ENCODE measurements at regions not wholly inside any gene's neighbourhood (a gene's known extent, or its start where the extent isn't known, plus 50 kb on each side); places are given as distances from the start of the nearest gene placed in this dataset.

GRCh38 chr10:29916669-29917068 is 142.7 kb downstream of the JCAD start:
- POLR2A ChIA-PET = no interaction called here
- CTCF ChIA-PET = no interaction called here

GRCh38 chr10:29914986-29915785 is 144.2 kb downstream of the JCAD start:
- CTCF ChIA-PET = interaction anchor here (1.5 kb wide), 1 partner anchor 11 kb away, joined by 8 read pairs; no protein-coding TSS in a partner anchor
- TF ChIP-seq, protein P1, sequence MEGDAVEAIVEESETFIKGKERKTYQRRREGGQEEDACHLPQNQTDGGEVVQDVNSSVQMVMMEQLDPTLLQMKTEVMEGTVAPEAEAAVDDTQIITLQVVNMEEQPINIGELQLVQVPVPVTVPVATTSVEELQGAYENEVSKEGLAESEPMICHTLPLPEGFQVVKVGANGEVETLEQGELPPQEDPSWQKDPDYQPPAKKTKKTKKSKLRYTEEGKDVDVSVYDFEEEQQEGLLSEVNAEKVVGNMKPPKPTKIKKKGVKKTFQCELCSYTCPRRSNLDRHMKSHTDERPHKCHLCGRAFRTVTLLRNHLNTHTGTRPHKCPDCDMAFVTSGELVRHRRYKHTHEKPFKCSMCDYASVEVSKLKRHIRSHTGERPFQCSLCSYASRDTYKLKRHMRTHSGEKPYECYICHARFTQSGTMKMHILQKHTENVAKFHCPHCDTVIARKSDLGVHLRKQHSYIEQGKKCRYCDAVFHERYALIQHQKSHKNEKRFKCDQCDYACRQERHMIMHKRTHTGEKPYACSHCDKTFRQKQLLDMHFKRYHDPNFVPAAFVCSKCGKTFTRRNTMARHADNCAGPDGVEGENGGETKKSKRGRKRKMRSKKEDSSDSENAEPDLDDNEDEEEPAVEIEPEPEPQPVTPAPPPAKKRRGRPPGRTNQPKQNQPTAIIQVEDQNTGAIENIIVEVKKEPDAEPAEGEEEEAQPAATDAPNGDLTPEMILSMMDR (IDR thresholded peaks at IDR 0.05; ENCODE audit: insufficient read depth, low read depth, low read length) = no peak
- POLR2A ChIA-PET = interaction anchor here (0.7 kb wide), 1 partner anchor 469 kb away, joined by 5 read pairs; no protein-coding TSS in a partner anchor
- peaks cover 17% of the 10 kb centered on the region for H3K27me3 ChIP-seq (ENCODE audit: control insufficient read depth, insufficient read depth, low read length)
- H3K4me3 ChIP-seq (ENCODE audit: low read depth, low read length) = no peak overlapping the region
- no peaks in the 10 kb centered on the region for H3K36me3 ChIP-seq (ENCODE audit: control insufficient read depth, insufficient read depth, low read length)
- no peak for DNase-seq (ENCODE audit: low read depth)

More at GRCh38 chr10:29916669-29917068, 142.7 kb downstream of the JCAD start:
- no peak overlapping the region for H3K4me3 ChIP-seq (ENCODE audit: low read depth, low read length)
- TF ChIP-seq, protein P1 (IDR thresholded peaks at IDR 0.05; ENCODE audit: insufficient read depth, low read depth, low read length) = no peak
- H3K27me3 ChIP-seq (ENCODE audit: control insufficient read depth, insufficient read depth, low read length) = peaks cover 23% of the 10 kb centered on the region
- no peaks in the 10 kb centered on the region for H3K36me3 ChIP-seq (ENCODE audit: control insufficient read depth, insufficient read depth, low read length)
- no peak for DNase-seq (ENCODE audit: low read depth)

- TF ChIP-seq, protein P1 (IDR thresholded peaks at IDR 0.05; ENCODE audit: insufficient read depth, low read depth, low read length) = no peak
- no peaks in the 10 kb centered on the region for H3K36me3 ChIP-seq (ENCODE audit: control insufficient read depth, insufficient read depth, low read length)
- H3K4me3 ChIP-seq (ENCODE audit: low read depth, low read length) = no peak overlapping the region
- ChIA-PET CTCF (interaction anchor here (1.3 kb wide), 1 partner anchor 13 kb away, joined by 3 read pairs; no protein-coding TSS in a partner anchor), POLR2A (no interaction called here)
- H3K27me3 ChIP-seq (ENCODE audit: control insufficient read depth, insufficient read depth, low read length) = peaks cover 11% of the 10 kb centered on the region
- no peak for DNase-seq (ENCODE audit: low read depth)
Observed at GRCh38 chr10:29908962-29909361, 150.4 kb downstream of the JCAD start.

GRCh38 chr10:29900865-29901264 is 158.5 kb downstream of the JCAD start:
- DNase-seq (ENCODE audit: low read depth) = no peak
- TF ChIP-seq, protein P1 (IDR thresholded peaks at IDR 0.05; ENCODE audit: insufficient read depth, low read depth, low read length) = no peak
- Histone ChIP-seq H3K27me3 (ENCODE audit: control insufficient read depth, insufficient read depth, low read length) (peaks cover 11% of the 10 kb centered on the region), H3K4me3 (ENCODE audit: low read depth, low read length) (no peak overlapping the region), H3K36me3 (ENCODE audit: control insufficient read depth, insufficient read depth, low read length) (no peaks in the 10 kb centered on the region)
- ChIA-PET POLR2A (no interaction called here), CTCF (interaction anchor here (0.6 kb wide), 1 partner anchor 513 kb away, joined by 3 read pairs; no protein-coding TSS in a partner anchor)

DNA sequence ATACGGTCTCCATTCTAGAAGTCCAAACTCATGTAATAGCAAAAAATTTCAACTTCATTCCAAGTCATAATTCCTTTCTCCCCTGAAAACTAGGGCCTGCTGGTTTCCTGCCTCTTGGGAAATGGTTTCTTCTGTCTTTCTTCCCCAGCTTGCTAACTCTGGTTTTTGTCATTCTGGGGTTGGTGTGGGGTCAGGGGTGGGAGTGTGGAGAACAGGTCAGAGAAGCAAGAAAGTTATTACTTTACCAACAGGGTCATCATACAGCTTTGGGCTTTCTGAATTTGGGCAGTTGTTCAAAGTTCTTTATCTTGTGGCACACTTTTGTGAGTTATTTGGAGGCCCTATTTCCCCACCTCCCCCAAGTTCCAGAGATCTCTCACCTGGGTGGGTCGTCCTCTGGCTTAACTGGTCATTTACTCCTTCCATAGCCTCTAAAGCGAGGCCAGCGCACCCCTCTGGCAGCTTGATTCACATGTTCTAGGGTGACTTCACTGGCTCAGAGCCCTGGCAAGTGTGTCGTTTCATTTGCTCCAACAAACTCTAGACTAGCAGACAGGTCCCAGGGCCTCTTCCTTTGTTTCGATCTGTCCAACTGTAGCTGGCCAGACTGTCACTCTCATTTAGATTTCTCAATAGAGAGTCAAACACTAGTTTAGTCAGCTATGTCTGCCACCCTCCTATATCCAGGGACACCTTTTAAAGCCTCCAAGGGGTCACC is 161.2 kb downstream of the JCAD start:
- POLR2A ChIA-PET = interaction anchor here (0.6 to 0.7 kb wide), 3 partner anchors 57 to 1395 kb away, joined by 3 to 4 read pairs (median 3); no protein-coding TSS in a partner anchor
- CTCF ChIA-PET = interaction anchor here (0.5 to 1.1 kb wide), 3 partner anchors 12 to 363 kb away, joined by 3 to 4 read pairs (median 3); no protein-coding TSS in a partner anchor
- Histone ChIP-seq H3K27me3 (ENCODE audit: control insufficient read depth, insufficient read depth, low read length) (peaks cover 8% of the 10 kb centered on the region), H3K36me3 (ENCODE audit: control insufficient read depth, insufficient read depth, low read length) (no peaks in the 10 kb centered on the region), H3K4me3 (ENCODE audit: low read depth, low read length) (no peak overlapping the region)
- DNase-seq (ENCODE audit: low read depth) = no peak
- TF ChIP-seq, protein P1 (IDR thresholded peaks at IDR 0.05; ENCODE audit: insufficient read depth, low read depth, low read length) = no peak
